GM19468 (cell line): ENCODE measurements at regions not wholly inside any gene's neighbourhood (a gene's known extent, or its start where the extent isn't known, plus 50 kb on each side); places are given as distances from the start of the nearest gene placed in this dataset.
"Not testable (repeated sequence)": the region's sequence is repeated elsewhere in the genome, so short reads cannot be mapped to it uniquely, and the experiment has no call there.

Experiments
- ATAC-seq: cut with Tn5 transposase; IDR thresholded peaks from one replicate; pipeline ENCODE4 v1.9.1; 2021; ENCODE audit warnings: mild to moderate bottlenecking, moderate library complexity, moderate number of reproducible peaks; ENCODE audit not compliant: unreplicated experiment; ENCODE audit errors: extremely low read depth

DNA sequence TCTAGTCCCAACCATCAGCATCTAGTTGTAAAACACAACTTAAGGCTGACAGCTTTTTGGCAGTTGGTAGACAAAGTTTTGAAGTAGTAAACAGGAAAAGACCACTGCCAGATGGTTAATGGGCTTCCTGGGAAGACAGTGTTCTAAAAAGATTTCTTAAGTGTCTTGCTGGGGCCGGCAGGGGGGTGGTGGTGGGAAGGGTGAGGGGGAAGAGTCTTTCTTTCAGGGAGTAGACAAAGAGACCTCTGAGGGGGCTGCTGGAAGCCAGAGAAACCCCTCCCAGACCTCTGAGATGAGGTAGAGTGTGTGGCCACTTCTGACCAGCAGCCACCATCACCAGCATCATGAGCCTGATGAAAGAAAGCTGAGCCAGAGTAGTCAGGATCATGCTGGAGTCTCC is 784.9 kb downstream of the TENT5A start:
- ATAC-seq = no peak

DNA sequence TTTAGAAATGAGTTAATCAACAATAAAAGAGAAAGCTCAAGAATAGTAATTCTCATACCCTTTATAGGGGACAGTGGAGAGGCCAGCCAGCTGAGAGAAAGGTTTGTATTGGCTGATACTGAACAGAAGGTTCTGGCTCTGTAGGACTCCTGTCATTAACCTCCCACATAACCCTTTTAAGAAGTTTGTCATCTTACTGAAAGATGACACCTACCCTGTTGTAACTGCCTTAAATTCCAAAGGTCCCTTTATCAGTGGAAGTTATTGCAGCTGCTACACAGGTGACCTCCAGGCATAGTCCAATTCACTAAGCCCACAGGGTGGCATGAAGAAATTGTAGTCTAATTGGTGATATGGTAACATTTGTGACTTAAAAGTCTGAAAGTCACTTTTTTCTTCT is 790.1 kb downstream of the TENT5A start:
- ATAC-seq = no peak

DNA sequence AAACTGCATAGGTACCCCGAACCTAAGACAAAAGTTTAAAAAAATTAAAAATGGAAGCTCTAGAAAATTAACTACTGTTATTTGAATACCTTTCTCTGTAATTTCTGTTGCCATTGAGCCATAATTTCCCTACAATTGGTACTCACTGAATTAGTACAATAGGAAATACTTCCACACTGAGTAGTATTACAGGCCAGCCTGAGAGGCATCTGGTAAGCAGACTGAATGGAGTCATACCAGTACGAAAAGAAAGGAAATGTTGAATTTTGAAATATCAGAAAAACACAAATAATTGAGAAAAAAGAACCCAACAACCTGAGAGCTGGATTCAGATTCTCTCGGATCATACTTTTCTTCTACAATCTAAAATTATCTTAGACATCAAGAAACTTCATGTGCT is 791.3 kb downstream of the TENT5A start:
- no peak for ATAC-seq

DNA sequence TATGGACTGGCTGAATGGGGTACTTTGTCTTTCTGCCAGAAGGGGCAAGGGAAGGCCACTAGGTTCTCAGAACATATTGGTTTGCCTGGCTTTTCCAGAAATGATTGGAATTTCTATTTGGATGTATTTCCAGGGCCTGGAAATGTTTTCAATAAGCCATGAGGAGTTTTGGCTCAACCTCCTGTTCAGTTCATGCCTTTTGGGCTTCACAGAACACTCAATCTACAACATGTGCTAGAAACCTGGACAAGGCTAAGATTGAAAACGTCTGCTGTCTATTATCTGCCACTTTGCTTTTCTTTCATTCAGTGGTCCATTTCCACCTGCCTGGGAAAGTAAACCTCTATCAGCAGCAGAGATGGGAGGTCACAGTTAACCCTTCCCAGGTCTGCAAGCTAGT is 793.4 kb downstream of the TENT5A start:
- ATAC-seq = no peak

DNA sequence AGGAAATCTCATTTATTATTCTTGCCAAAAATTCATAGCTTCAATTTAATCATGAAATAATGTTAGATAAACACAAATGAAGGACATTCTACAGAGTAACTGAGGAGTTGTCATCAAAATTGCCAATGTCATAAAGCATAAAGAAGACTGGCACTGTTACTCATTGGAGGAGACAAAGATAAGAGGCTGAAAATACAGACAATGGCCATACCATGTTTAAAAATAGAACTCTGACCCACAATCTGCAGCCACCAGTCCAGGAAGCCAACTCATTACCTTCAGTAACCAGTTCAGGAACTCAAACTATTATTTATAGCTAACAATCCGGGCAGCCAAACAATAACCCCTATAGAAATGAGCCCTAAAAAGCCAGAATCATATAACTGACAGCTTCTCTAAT is 795.6 kb downstream of the TENT5A start:
- no peak for ATAC-seq

DNA sequence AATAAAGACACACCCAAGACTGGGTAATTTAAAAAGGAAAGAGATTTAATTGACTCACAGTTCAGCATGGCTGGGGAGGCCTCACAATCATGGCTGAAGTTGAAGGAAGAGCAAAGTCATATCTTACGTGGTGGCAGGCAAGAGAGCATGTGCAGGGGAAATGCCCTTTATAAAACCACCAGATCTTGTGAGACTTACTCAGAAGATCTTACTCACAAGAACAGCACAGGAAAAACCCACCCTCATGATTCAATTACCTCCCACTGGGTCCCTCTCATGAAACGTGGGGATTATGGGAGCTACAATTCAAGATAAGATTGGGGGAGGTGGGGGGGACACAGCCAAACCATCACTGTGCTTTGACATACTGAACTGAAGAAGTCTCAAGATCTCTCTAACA is 800.0 kb downstream of the TENT5A start:
- not testable (repeated sequence) for ATAC-seq

DNA sequence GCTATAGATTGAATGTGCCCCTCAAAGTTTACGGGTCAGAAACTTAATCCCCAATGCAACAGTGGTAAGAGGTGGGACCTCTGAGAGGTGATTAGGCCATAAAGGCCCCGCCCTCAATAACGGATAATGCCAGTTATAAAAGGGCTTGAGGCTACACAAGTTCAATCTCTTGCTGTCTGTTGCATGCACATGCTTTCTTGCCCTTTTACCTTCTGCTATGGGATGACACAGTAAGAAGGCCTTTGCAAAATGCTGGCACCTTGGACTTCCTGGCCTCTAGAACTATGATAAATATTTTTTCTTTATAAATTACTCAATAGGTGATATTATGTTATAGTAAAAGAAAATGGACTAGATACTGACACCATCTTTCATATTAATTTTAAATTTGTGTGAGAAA is 806.1 kb downstream of the TENT5A start:
- no peak for ATAC-seq

DNA sequence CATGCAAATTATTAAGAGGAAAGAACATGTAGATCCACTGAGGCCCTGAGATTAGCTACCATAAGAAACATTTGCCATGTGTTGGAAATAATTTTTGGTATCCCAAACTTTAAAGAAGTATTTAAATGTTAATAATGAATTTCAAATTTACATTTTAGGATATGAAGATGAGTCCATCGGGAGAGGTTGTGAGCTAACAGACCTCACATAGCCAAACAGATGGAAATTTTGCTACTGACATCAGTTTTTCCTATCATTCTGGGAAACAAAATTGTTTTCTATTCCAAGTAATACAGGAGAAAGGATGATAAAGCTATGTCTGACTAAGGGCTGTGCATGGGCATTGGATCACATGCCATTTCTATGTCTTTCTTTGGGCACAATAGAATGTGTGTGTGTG is 809.6 kb downstream of the TENT5A start:
- no peak for ATAC-seq

DNA sequence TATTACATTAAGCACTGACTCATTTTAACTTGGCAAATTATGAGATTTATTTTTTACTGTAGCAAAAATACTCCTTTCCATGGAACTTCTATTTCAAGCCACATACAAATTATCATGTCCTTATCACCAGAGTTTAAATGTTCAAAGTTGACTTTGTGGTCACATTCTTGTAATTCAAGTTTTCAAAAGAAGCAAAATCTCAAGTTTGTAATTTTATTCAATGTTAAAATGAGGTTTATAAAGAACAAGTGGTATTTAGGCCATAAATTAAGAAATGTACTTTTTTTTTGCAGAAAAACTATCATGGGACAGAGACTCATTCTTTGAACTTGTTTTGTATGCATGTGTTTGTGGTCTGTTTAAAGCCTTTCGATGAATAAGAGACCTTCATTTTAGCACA is 811.5 kb downstream of the TENT5A start:
- ATAC-seq = no peak

DNA sequence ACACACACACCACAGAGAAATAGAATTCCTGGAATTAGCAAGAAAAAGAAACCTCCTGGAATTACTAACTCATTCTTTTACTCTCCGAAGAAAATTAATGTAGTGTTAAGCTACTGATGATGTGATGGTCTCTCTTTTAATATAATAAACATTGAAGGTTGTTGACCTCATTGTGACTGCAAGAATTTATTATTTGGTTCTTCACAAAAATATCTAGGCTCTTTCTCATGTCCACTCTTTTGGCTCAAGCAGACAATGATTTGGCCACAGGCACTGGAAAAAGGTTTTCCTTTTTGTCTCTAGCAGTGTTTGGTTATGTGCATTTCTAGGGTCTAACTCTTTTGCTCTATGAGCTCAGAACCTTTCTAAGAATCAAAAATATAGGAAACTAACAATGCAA is 811.9 kb downstream of the TENT5A start:
- no peak for ATAC-seq

DNA sequence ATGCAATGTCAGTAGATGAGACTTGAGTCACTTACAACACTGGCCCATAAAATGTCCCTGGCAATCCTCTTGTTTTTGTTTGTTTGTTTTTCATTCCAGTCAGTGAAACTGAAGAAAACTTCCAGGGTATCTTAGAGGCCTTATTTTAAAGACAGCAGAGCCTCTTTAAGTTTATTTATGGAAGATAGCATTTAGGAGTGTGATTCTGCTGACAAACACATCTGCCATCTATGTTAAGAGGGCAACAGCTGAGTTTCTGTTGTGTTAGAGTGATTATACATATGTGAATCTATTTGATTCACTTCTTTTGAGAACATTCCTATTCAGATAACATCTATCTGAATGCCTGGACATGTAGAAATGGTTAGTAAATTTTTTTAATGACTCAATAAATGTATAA is 812.6 kb downstream of the TENT5A start:
- ATAC-seq = no peak

DNA sequence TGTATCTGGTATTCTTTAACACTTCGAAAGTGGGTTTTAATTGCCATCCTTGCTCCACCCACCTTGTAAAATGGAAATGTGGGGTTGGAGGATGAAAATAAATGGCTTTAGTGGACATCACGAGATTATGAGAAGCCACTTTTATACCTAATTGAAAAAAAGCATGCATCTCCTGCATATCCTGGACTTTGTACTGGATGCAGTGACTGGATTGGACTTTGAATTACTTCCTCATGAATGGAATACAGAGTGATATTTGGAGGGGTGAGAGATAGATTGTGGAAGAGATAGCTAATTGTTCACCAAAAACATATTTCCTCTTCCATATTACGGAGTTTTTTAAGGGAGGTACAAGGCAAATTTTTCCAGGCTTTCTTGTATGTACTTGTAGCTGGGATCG is 813.0 kb downstream of the TENT5A start:
- no peak for ATAC-seq

DNA sequence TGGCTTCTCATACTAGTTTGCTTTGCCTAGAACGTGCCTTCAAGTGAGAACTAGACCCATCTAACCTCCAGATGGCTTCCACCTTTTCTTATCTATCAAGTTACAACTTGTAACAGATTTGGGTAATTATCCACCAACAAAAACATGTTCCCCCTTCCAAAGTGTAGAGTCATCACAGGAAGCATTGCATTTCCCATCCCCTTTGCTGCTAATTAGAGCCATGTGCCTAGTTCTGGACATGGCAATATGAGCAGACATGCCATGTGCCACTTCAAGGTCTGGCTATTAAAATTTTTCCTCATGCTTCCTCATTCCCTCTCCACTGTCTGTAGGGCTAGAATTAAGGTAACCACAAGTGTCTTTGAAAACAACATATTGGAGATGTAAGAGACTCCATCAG is 814.4 kb downstream of the TENT5A start:
- ATAC-seq = no peak

DNA sequence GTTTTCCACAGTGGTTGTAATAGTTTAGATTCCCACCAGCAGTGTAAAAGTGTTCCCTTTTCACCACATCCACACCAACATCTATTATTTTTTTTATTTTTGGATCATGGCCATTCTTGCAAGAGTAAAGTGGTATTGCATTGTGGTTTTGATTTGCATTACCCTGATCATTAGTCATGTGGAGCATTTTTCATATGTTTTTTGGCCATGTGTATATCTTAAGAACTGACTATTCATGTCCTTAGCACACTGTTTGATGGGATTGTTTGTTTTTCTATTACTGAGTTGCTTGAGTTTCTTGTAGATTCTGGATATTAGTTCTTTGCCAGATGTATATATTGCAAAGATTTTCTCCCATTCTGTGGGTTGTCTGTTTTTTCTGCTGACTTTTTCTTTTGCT is 820.1 kb downstream of the TENT5A start:
- ATAC-seq = no peak

DNA sequence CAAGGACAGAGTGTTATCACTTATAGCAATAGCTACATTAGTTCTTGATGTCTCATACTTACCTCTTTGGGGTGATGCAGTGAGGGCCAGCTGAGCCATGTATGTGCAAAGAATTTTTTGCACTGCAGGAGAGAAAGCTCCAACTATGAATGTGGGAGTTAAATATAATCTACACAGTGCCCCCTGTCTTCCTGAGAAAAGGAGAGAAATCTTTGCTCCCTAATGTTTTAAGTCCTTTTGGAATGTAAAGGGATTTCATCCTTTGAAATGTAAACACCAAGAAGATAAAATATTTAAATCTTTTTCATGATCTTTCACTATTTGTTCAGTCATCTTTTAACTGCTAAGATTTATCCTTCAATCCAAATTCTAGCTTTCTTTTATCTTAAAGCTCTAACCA is 822.1 kb downstream of the TENT5A start:
- no peak for ATAC-seq

DNA sequence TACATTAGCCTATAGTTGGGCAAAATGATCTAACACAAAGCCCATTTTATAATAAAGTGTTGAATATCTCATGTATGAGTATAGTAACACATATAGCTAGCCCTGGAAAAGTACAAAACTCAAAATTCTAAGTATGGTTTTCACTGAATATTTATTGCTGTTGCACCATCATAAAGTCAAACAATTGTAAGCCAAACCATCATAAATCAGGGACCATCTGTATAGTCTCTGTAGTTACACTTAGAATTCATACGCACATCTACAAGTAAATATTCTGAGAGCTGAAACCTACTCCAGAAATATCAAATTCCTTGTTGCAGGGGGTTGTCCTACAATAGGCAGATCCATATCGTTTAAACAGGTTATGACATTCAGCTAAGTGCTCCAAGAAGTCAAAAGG is 817.3 kb downstream of the BCKDHB start:
- ATAC-seq = no peak

DNA sequence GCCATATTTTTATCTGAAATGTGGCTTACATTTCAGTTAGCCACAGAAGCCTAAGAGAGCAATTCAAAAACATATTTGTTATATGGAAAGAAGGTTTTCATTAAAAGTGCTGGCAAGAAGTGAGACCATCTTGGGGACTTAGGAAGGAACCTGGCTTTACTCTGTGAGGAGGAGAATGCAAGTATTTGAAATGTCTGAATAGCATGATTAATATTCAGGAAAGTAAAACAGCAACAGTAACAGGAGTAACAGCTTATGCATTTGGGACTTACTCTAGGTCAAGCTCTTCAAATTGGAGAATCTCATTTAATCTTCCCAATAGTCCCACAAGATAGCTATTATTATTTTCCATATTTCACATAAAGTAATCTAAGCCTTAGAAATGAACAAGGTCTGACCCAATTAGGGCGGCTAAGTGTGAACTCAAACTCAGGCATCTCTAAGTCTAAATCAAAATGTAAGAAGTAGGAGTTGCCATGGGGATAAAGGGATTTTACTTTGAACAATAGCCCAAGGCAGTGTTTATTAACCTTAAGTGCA is 816.5 kb downstream of the BCKDHB start:
- no peak for ATAC-seq

DNA sequence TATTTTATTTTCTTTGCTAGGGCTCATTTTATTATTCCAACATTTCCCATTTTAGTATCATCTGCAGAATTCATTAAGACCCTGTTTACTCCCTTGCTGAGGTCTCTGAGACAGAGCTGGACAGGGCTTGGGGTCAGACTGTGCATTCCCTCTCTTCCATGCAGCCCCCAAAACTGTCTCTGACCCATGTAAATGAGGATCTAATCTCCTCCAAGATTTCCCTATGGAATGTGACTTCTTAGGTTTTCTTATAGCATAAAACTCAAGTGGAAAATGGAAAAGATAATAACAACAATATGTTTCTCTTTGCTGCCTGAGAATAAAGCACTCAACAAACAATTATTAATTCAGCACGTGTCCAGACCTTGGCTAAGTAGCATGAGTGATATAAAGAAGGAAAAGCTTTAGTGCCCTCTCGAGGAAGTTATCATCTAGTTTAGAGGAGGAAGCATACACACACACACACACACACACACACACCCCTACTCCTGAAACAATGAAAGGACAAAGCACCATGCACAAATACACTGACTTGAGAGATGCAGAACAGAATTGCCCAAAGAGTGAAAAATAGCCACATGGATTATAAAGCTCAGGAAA is 815.5 kb downstream of the BCKDHB start:
- ATAC-seq = no peak

DNA sequence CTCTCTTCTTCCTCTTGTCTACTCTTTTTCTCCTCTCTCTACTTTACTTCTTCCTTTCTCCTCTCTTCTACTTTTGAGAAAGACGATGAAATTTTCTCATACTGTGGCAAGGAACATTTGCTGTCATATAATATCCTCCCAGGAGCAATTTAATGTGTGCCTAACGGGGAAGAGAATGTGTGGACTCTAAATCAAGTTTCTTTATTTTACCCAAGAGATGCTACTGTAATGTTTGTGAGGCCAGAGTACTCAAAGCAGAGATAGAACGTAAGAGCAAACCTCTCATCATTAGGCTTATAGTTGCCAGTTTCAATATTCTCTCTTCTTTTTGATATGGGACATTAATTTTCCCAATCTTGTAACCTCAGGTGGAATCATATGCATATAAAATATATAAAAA is 801.4 kb downstream of the BCKDHB start:
- ATAC-seq = no peak

DNA sequence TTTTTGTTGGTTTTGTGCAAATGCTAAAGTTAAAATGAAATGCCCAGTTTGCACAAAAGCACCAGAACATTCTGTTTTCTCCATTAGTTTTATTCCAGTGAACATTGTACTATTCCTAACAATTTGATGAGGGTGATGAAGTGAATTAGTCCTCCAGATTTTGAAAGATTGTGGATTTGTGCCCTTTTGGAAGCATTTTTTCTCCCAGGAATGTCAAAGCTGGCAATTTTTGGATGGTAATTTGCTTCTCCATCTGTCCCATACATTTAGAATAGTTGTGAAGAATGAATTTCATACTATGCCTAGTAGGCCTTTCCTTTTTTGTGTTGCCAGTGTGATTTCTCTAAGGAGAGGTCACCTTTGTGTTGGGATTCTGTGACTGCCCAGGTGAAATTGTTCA is 797.2 kb downstream of the BCKDHB start:
- no peak for ATAC-seq

DNA sequence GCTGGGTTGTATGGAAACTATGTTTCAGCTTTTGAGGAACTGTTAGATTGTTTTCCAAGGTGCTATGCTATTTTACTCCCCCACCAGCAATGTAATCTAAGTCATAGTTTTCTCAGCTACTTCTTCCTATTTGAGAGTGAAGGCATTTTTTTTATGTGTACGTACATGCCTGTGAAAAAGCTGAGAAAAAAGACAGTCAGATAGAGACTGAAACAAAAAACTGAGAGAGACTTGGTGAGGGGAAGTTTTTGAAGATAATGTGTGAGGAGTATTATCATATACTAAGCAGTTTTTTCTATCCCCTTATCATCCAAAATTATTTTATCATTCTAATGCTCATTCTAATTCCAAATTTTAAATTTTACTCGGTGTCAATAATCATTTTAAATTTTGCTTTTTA is 780.0 kb downstream of the BCKDHB start:
- no peak for ATAC-seq

DNA sequence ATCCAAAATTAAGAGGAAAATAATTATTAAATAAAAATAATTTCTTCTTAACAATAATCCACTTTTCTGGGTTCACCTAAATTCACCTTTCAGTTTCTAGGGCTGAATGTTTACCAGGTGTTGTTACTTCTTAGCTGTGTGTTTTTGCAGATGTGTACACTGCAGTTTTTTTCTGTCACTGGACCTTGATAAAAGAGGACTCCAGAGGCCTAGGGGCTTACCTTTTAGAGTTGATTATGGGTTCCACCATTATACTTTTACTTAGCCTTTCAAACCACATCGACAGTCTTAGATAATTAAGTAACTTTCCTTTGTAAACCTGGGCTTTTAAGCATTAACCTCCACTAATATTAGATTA is 766.5 kb downstream of the BCKDHB start:
- ATAC-seq = no peak
